ENCODE measurements at regions not wholly inside any gene's neighbourhood (a gene's known extent, or its start where the extent isn't known, plus 50 kb on each side); places are given as distances from the start of the nearest gene placed in this dataset.

DNA sequence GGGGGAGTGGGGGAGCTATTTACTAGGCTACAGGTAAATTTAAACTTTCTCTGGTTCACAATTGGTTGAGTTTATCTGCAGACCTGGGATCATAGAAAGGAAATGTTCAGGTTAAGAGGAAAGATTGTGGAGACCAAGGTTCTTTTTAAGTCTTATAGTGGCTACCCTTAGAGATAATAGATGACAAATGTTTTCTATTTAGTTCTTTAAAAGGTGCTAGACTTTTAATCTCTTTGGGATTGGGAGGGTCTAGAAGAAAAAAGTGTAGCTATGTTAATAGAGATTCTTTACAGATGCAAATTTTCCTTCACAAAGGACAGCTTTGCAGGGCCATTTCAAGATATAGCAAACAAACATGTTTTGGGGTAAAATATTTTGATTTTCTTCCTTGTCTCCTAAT lies 76.0 kb downstream of the TEX13C start:
- TF ChIP-seq, protein P1, sequence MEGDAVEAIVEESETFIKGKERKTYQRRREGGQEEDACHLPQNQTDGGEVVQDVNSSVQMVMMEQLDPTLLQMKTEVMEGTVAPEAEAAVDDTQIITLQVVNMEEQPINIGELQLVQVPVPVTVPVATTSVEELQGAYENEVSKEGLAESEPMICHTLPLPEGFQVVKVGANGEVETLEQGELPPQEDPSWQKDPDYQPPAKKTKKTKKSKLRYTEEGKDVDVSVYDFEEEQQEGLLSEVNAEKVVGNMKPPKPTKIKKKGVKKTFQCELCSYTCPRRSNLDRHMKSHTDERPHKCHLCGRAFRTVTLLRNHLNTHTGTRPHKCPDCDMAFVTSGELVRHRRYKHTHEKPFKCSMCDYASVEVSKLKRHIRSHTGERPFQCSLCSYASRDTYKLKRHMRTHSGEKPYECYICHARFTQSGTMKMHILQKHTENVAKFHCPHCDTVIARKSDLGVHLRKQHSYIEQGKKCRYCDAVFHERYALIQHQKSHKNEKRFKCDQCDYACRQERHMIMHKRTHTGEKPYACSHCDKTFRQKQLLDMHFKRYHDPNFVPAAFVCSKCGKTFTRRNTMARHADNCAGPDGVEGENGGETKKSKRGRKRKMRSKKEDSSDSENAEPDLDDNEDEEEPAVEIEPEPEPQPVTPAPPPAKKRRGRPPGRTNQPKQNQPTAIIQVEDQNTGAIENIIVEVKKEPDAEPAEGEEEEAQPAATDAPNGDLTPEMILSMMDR (IDR thresholded peaks at IDR 0.05) = no peak
- TF ChIP-seq EP300 (IDR thresholded peaks at IDR 0.05) (no peak), POLR2A (IDR thresholded peaks at IDR 0.05) (no peak)
